ENCODE measurements at regions not wholly inside any gene's neighbourhood (a gene's known extent, or its start where the extent isn't known, plus 50 kb on each side); places are given as distances from the start of the nearest gene placed in this dataset.

DNA sequence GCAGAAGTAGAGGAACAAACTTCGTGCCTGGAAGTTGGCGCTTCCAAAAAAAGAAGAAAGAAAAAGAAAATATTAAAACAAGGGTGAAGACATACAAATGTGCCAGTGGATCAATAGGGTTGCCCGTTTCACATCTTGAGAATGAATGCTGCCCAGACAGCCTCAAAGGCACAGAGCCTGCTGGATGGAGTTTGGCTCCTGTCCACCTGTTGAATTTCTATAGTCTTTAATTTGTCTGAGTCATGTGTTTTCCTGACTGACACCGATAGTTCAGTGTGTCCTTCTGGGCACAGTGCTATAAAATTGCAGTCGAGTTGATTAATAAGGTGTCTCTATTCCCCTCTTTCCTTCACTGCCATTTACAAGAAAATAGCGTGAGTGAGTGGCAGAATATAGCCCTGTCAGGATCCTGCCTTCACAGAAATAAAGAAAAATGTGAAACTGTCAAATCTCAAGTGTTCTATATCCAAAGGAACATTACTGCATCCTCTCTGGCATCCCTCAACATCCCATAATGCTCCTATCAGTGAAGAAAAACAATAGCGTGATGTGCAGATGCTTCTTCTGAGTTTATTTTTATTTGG is 471.3 kb upstream of the AUTS2 start:
- Histone ChIP-seq H2BK15ac (ENCODE audit: low read length) (no peak overlapping the region), H3K9ac (replicated peaks in 1 of 4; ENCODE audit: extremely low read depth in 1 of 4, low read depth in 3 of 4, low read length in 3 of 4) (no peak overlapping the region), H4K8ac (ENCODE audit: extremely low read depth, insufficient read depth, low read length) (no peak overlapping the region), H4K91ac (replicated peaks; ENCODE audit: insufficient read length, low read length) (no peak overlapping the region), H3K14ac (ENCODE audit: insufficient read length) (no peak overlapping the region), H3K18ac (ENCODE audit: extremely low read depth, low read length) (no peak overlapping the region), H2BK12ac (ENCODE audit: low read depth, low read length) (no peak overlapping the region), H3K36me3 (ENCODE audit: control insufficient read depth in 2 of 4, insufficient read depth in 4 of 4, low read length in 3 of 4) (no peaks in the 10 kb centered on the region), H3K9me3 (ENCODE audit: insufficient read depth in 2 of 2, low read depth in 1 of 2, low read length in 1 of 2) (no peaks in the 10 kb centered on the region), H4K20me1 (replicated peaks in 1 of 2; ENCODE audit: control insufficient read depth in 1 of 2, insufficient read depth in 2 of 2, low read length in 2 of 2) (no peaks in the 10 kb centered on the region), H3K56ac (replicated peaks; ENCODE audit: insufficient read length, low read depth, low read length) (no peak overlapping the region), H2BK20ac (ENCODE audit: low read length) (no peak overlapping the region), H3K27me3 (replicated peaks in 1 of 4; ENCODE audit: control insufficient read depth in 3 of 4, extremely low read depth in 1 of 4, insufficient read depth in 3 of 4, low read length in 3 of 4) (no peaks in the 10 kb centered on the region), H3K79me1 (ENCODE audit: low read depth, low read length) (no peaks in the 10 kb centered on the region), H3K23ac (ENCODE audit: insufficient read length) (no peak overlapping the region), H4K5ac (ENCODE audit: insufficient read length, low read depth, low read length) (no peak overlapping the region), H3K27ac (ENCODE audit: low read depth, low read length) (no peak overlapping the region), H3K23me2 (ENCODE audit: low read depth, low read length) (no peaks in the 10 kb centered on the region), H3K4me3 (ENCODE audit: extremely low read depth in 1 of 4, insufficient read depth in 2 of 4, low read depth in 3 of 4, low read length in 4 of 4) (no peak overlapping the region), H2AK5ac (ENCODE audit: low read depth, low read length) (no peak overlapping the region), H3K4me1 (replicated peaks in 1 of 4; ENCODE audit: control insufficient read depth in 3 of 4, insufficient read depth in 4 of 4, low read length in 3 of 4) (no peaks in the 10 kb centered on the region), H3K4ac (replicated peaks; ENCODE audit: insufficient read length, low read depth, low read length) (no peak overlapping the region), H2AFZ (ENCODE audit: low read length) (no peak overlapping the region), H2BK5ac (ENCODE audit: low read depth, low read length) (no peak overlapping the region), H2BK120ac (replicated peaks; ENCODE audit: low read depth, low read length) (no peak overlapping the region), H3K79me2 (ENCODE audit: control insufficient read depth in 1 of 2, insufficient read depth in 2 of 2, low read length in 2 of 2) (no peaks in the 10 kb centered on the region), H3K4me2 (ENCODE audit: insufficient read depth in 1 of 2, low read depth in 2 of 2, low read length in 2 of 2) (no peak overlapping the region)
- ChIA-PET CTCF (ENCODE audit: partially characterized antibody) (no interaction called here), POLR2A (ENCODE audit: partially characterized antibody) (no interaction called here)
- FAIRE-seq (no peak), DNase-seq (ENCODE audit: low read depth in 1 of 2, low spot score in 2 of 2) (no peak)
- 93% methylated on average over 7 of the region's 7 CpGs; no CpG with 5 or more reads in 1 of the 2 experiments for WGBS, 2 experiments (ENCODE audit: extremely low coverage in 1 of 2, insufficient coverage in 1 of 2, insufficient read length in 1 of 2, insufficient replicate concordance in 2 of 2, low coverage in 1 of 2, low lambda C conversion rate in 2 of 2, missing lambda C conversion rate in 1 of 2)
- no peak for TF ChIP-seq SP2 (IDR thresholded peaks at IDR 0.05; ENCODE audit: low read length)
- TF ChIP-seq CTCF (IDR thresholded peaks at IDR 0.05; ENCODE audit: control extremely low read depth in 1 of 3, insufficient read depth in 1 of 3, low read depth in 1 of 3, low read length in 3 of 3) = no peak
- TF ChIP-seq ASH2L (IDR thresholded peaks at IDR 0.05; ENCODE audit: low read length) = no peak
- TF ChIP-seq PHF8 (conservative IDR thresholded peaks at IDR 0.05; ENCODE audit: low read depth, low read length) = no peak
- TF ChIP-seq RNF2 (IDR thresholded peaks at IDR 0.05; ENCODE audit: borderline replicate concordance, low read depth, low read length, missing control alignments, poor library complexity, severe bottlenecking) = no peak
- no peak for TF ChIP-seq CHD1 (IDR thresholded peaks at IDR 0.05; ENCODE audit: low read depth, low read length)
- no peak for TF ChIP-seq SRF (IDR thresholded peaks at IDR 0.05; ENCODE audit: low read depth, low read length)
- TF ChIP-seq EGR1 (IDR thresholded peaks at IDR 0.05; ENCODE audit: borderline replicate concordance, low read depth, low read length) = no peak
- no peak for TF ChIP-seq HDAC2 (IDR thresholded peaks at IDR 0.05; ENCODE audit: borderline replicate concordance in 1 of 2, low read depth in 2 of 2, low read length in 2 of 2)
- no peak for TF ChIP-seq TAF7 (optimal IDR thresholded peaks at IDR 0.05; ENCODE audit: borderline replicate concordance, low read depth, low read length)
- no peak for TF ChIP-seq BRCA1 (IDR thresholded peaks at IDR 0.05; ENCODE audit: low read depth, low read length)
- TF ChIP-seq CBX5 (IDR thresholded peaks at IDR 0.05; ENCODE audit: low read depth, low read length) = no peak

Measured in H1 (cell line).